ENCODE measurements at regions not wholly inside any gene's neighbourhood (a gene's known extent, or its start where the extent isn't known, plus 50 kb on each side); places are given as distances from the start of the nearest gene placed in this dataset.

- H3K36me3 Mint-ChIP-seq (ENCODE audit: low read depth, unreplicated experiment), result no peaks in the 10 kb centered on the region
- no peak overlapping the region for H3K4me2 ChIP-seq (ENCODE audit: low read length)
Measured at GRCh38 chr6:114897536-114897935, 554.7 kb upstream of the HS3ST5 start.

GRCh38 chr6:114892211-114892610 is 549.4 kb upstream of the HS3ST5 start:
- H3K9me3 ChIP-seq (ENCODE audit: insufficient read depth, low read depth, low read length), result no peaks in the 10 kb centered on the region
- H3K4me1 ChIP-seq (ENCODE audit: insufficient read depth, low read length), result no peaks in the 10 kb centered on the region
- H3K36me3 Mint-ChIP-seq (ENCODE audit: low read depth, unreplicated experiment), result no peaks in the 10 kb centered on the region
- H3K27ac Mint-ChIP-seq (ENCODE audit: unreplicated experiment), result no peak overlapping the region
- no peaks in the 10 kb centered on the region for H4K20me1 ChIP-seq (ENCODE audit: insufficient read depth, low read length)
- no peaks in the 10 kb centered on the region for H3K27me3 Mint-ChIP-seq (ENCODE audit: low read depth, unreplicated experiment)
- TF ChIP-seq CTCF (IDR thresholded peaks at IDR 0.05; ENCODE audit: insufficient read depth, low read depth, low read length), result no peak
- TF ChIP-seq EZH2 (IDR thresholded peaks at IDR 0.05; ENCODE audit: insufficient read depth, low read length), result no peak
- H3K27ac ChIP-seq (ENCODE audit: low read depth, low read length), result no peak overlapping the region
- H3K36me3 ChIP-seq (ENCODE audit: insufficient read depth, low read length), result no peaks in the 10 kb centered on the region
- H3K79me2 ChIP-seq (ENCODE audit: insufficient read depth, low read length), result no peaks in the 10 kb centered on the region
- DNase-seq (ENCODE audit: low read depth) (no peak), FAIRE-seq (no peak)
- no peaks in the 10 kb centered on the region for H3K27me3 ChIP-seq (ENCODE audit: insufficient read depth, low read length)
- no peak overlapping the region for H2AFZ ChIP-seq (ENCODE audit: low read depth, low read length)
- no peak overlapping the region for H3K4me2 ChIP-seq (ENCODE audit: low read length)
- no peak overlapping the region for H3K9ac ChIP-seq (ENCODE audit: low read length)
- H3K4me1 Mint-ChIP-seq (ENCODE audit: low read depth, unreplicated experiment), result no peaks in the 10 kb centered on the region
- no peaks in the 10 kb centered on the region for H3K9me3 Mint-ChIP-seq (ENCODE audit: unreplicated experiment)
- no peak overlapping the region for H3K4me3 ChIP-seq (ENCODE audit: insufficient read depth, low read depth, low read length)
- no peak overlapping the region for H3K4me3 Mint-ChIP-seq (ENCODE audit: unreplicated experiment)

More at GRCh38 chr6:114897536-114897935, 554.7 kb upstream of the HS3ST5 start:
- Histone ChIP-seq H3K27ac (ENCODE audit: low read depth, low read length) (no peak overlapping the region), H3K9me3 (ENCODE audit: insufficient read depth, low read depth, low read length) (peaks cover 2% of the 10 kb centered on the region), H4K20me1 (ENCODE audit: insufficient read depth, low read length) (no peaks in the 10 kb centered on the region), H3K27me3 (ENCODE audit: insufficient read depth, low read length) (no peaks in the 10 kb centered on the region), H3K4me3 (ENCODE audit: insufficient read depth, low read depth, low read length) (no peak overlapping the region), H2AFZ (ENCODE audit: low read depth, low read length) (no peak overlapping the region), H3K36me3 (ENCODE audit: insufficient read depth, low read length) (no peaks in the 10 kb centered on the region), H3K9ac (ENCODE audit: low read length) (no peak overlapping the region), H3K79me2 (ENCODE audit: insufficient read depth, low read length) (no peaks in the 10 kb centered on the region), H3K4me1 (ENCODE audit: insufficient read depth, low read length) (no peaks in the 10 kb centered on the region)
- H3K27ac Mint-ChIP-seq (ENCODE audit: unreplicated experiment), result no peak overlapping the region
- no peaks in the 10 kb centered on the region for H3K27me3 Mint-ChIP-seq (ENCODE audit: low read depth, unreplicated experiment)
- TF ChIP-seq EZH2 (IDR thresholded peaks at IDR 0.05; ENCODE audit: insufficient read depth, low read length) (no peak), CTCF (IDR thresholded peaks at IDR 0.05; ENCODE audit: insufficient read depth, low read depth, low read length) (no peak)
- H3K4me3 Mint-ChIP-seq (ENCODE audit: unreplicated experiment), result no peak overlapping the region
- no peak for FAIRE-seq
- peaks cover 3% of the 10 kb centered on the region for H3K4me1 Mint-ChIP-seq (ENCODE audit: low read depth, unreplicated experiment)
- H3K9me3 Mint-ChIP-seq (ENCODE audit: unreplicated experiment), result peaks cover 3% of the 10 kb centered on the region
- no peak for DNase-seq (ENCODE audit: low read depth)

- H3K9me3 Mint-ChIP-seq (ENCODE audit: unreplicated experiment), result no peaks in the 10 kb centered on the region
- no peak overlapping the region for H3K27ac ChIP-seq (ENCODE audit: low read depth, low read length)
- FAIRE-seq (no peak), DNase-seq (ENCODE audit: low read depth) (no peak)
- H3K4me2 ChIP-seq (ENCODE audit: low read length), result no peak overlapping the region
- H3K4me3 ChIP-seq (ENCODE audit: insufficient read depth, low read depth, low read length), result no peak overlapping the region
- H3K79me2 ChIP-seq (ENCODE audit: insufficient read depth, low read length), result no peaks in the 10 kb centered on the region
- H3K9me3 ChIP-seq (ENCODE audit: insufficient read depth, low read depth, low read length), result no peaks in the 10 kb centered on the region
- no peaks in the 10 kb centered on the region for H3K36me3 Mint-ChIP-seq (ENCODE audit: low read depth, unreplicated experiment)
- no peak overlapping the region for H3K27ac Mint-ChIP-seq (ENCODE audit: unreplicated experiment)
- H3K4me1 ChIP-seq (ENCODE audit: insufficient read depth, low read length), result no peaks in the 10 kb centered on the region
- H3K4me3 Mint-ChIP-seq (ENCODE audit: unreplicated experiment), result no peak overlapping the region
- H3K4me1 Mint-ChIP-seq (ENCODE audit: low read depth, unreplicated experiment), result no peaks in the 10 kb centered on the region
- H3K27me3 ChIP-seq (ENCODE audit: insufficient read depth, low read length), result no peaks in the 10 kb centered on the region
- no peak overlapping the region for H2AFZ ChIP-seq (ENCODE audit: low read depth, low read length)
- no peaks in the 10 kb centered on the region for H4K20me1 ChIP-seq (ENCODE audit: insufficient read depth, low read length)
- H3K9ac ChIP-seq (ENCODE audit: low read length), result no peak overlapping the region
- TF ChIP-seq EZH2 (IDR thresholded peaks at IDR 0.05; ENCODE audit: insufficient read depth, low read length), result no peak
- TF ChIP-seq CTCF (IDR thresholded peaks at IDR 0.05; ENCODE audit: insufficient read depth, low read depth, low read length), result no peak
- no peaks in the 10 kb centered on the region for H3K27me3 Mint-ChIP-seq (ENCODE audit: low read depth, unreplicated experiment)
- no peaks in the 10 kb centered on the region for H3K36me3 ChIP-seq (ENCODE audit: insufficient read depth, low read length)
Measured at GRCh38 chr6:114888241-114888640, 545.4 kb upstream of the HS3ST5 start.

Data from astrocyte (in vitro differentiated cells and primary cell).